ENCODE measurements at regions not wholly inside any gene's neighbourhood (a gene's known extent, or its start where the extent isn't known, plus 50 kb on each side); places are given as distances from the start of the nearest gene placed in this dataset.
A peak's percentile ranks its signal among the peaks of the same experiment; 100 is the strongest.

DNA sequence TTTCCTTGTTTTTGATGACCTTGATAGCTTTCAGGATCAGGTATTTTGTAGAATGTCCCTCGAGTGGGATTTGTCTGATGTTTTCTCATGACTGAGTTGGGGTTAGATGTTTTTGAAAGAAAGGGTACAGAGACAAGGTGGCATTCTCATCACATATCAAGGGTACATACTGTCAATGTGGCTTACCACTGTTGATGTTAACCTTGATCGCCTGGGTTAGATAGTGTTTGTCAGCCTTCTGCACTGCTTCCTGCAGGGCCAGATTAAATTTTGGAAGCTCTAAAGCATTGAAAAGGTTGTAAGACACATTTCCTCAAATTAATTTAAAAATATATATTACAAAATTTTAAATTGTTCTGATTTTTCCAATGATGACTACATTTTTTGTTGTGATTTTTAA lies 287.4 kb upstream of the ACTBL2 start:
- H3K4me3 ChIP-seq (ENCODE audit: low read depth in 1 of 2, low read length in 2 of 2), result no peak overlapping the region
- H4K20me1 ChIP-seq (ENCODE audit: insufficient read depth, low read length), result no peaks in the 10 kb centered on the region
- no peak overlapping the region for H2AFZ ChIP-seq (ENCODE audit: low read depth, low read length)
- H3K27me3 ChIP-seq (ENCODE audit: insufficient read depth, low read length, poor library complexity), result no peaks in the 10 kb centered on the region
- no peak overlapping the region for H3K4me2 ChIP-seq (ENCODE audit: insufficient read depth, low read length)
- DNase-seq (no peak), ATAC-seq (ENCODE audit: insufficient read depth, low read depth) (peak; percentile 66; the same call in 2 of the 3 replicates)
- no peaks in the 10 kb centered on the region for H3K9me3 ChIP-seq (ENCODE audit: insufficient read depth, low read length, severe bottlenecking)
- H3K79me2 ChIP-seq (ENCODE audit: insufficient read depth, low read length), result no peaks in the 10 kb centered on the region
- H3K36me3 ChIP-seq (ENCODE audit: insufficient read depth, low read length), result no peaks in the 10 kb centered on the region
- peaks cover 7% of the 10 kb centered on the region for H3K4me1 ChIP-seq (ENCODE audit: insufficient read depth, low read length)
- H3K9ac ChIP-seq (ENCODE audit: low read depth, low read length), result no peak overlapping the region
- no peak for TF ChIP-seq EZH2 (IDR thresholded peaks at IDR 0.05; ENCODE audit: borderline replicate concordance, low read depth, low read length, severe bottlenecking)
- TF ChIP-seq, protein P1, sequence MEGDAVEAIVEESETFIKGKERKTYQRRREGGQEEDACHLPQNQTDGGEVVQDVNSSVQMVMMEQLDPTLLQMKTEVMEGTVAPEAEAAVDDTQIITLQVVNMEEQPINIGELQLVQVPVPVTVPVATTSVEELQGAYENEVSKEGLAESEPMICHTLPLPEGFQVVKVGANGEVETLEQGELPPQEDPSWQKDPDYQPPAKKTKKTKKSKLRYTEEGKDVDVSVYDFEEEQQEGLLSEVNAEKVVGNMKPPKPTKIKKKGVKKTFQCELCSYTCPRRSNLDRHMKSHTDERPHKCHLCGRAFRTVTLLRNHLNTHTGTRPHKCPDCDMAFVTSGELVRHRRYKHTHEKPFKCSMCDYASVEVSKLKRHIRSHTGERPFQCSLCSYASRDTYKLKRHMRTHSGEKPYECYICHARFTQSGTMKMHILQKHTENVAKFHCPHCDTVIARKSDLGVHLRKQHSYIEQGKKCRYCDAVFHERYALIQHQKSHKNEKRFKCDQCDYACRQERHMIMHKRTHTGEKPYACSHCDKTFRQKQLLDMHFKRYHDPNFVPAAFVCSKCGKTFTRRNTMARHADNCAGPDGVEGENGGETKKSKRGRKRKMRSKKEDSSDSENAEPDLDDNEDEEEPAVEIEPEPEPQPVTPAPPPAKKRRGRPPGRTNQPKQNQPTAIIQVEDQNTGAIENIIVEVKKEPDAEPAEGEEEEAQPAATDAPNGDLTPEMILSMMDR (IDR thresholded peaks at IDR 0.05; ENCODE audit: borderline replicate concordance, extremely low read depth, low read length, poor library complexity, severe bottlenecking), result no peak
- H3K27ac ChIP-seq (ENCODE audit: low read length), result no peak overlapping the region

DNA sequence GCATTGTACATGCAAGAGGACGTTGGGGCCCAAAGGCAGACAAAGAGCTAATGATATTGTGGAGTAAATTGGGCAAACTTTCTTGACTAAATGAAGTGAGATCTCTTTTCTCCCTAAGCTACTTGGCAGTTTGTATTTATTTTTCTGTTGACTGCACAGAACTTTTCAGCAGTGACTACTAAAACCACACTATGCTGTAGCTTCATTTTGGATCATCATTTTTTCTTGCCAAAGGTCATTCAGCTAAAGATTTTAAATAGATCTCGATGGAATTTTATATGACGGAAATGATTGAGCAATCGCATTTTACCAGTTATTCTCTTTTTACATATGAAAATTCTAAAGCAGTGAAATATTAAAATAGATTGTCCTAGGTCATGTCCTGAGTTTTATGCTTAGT lies 286.1 kb upstream of the ACTBL2 start:
- Histone ChIP-seq H4K20me1 (ENCODE audit: insufficient read depth, low read length) (no peaks in the 10 kb centered on the region), H2AFZ (ENCODE audit: low read depth, low read length) (no peak overlapping the region), H3K27me3 (ENCODE audit: insufficient read depth, low read length, poor library complexity) (no peaks in the 10 kb centered on the region), H3K4me3 (ENCODE audit: low read depth in 1 of 2, low read length in 2 of 2) (no peak overlapping the region), H3K27ac (ENCODE audit: low read length) (no peak overlapping the region), H3K4me2 (ENCODE audit: insufficient read depth, low read length) (no peak overlapping the region), H3K9me3 (ENCODE audit: insufficient read depth, low read length, severe bottlenecking) (no peaks in the 10 kb centered on the region), H3K79me2 (ENCODE audit: insufficient read depth, low read length) (no peaks in the 10 kb centered on the region), H3K36me3 (ENCODE audit: insufficient read depth, low read length) (no peaks in the 10 kb centered on the region), H3K4me1 (ENCODE audit: insufficient read depth, low read length) (peaks cover 7% of the 10 kb centered on the region), H3K9ac (ENCODE audit: low read depth, low read length) (no peak overlapping the region)
- TF ChIP-seq EZH2 (IDR thresholded peaks at IDR 0.05; ENCODE audit: borderline replicate concordance, low read depth, low read length, severe bottlenecking), result no peak
- TF ChIP-seq, protein P1 (IDR thresholded peaks at IDR 0.05; ENCODE audit: borderline replicate concordance, extremely low read depth, low read length, poor library complexity, severe bottlenecking), result no peak
- ATAC-seq (ENCODE audit: insufficient read depth, low read depth) (no peak), DNase-seq (no peak)

DNA sequence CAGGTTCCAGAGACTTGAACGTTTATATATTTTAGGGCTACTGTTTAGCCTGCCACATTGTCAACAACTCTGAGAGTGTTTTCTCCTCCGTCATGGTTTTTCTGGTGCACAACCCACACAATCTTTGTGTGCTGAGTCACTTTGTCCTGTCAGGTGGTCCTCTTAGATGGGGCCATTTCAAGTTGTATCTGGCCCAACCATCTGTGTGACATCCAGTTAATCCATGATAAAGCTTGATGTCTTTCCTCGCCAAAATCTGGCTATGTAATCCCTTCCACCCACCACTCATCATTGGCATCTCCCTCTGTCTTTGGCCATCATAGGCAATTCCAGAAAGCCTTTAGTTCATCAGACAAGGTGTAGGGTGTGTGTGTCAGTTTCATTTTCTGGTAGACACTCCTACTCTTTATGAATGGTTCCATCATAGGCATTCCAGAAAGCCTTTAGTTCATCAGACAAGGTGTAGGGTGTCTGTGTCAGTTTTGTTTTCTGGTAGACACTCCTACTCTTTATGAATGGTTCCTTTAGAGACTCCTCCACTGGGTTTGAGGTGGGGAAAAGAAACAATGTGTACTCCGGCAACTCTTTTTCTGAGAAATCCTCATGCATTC lies 282.0 kb upstream of the ACTBL2 start:
- Histone ChIP-seq H3K4me3 (ENCODE audit: low read depth in 1 of 2, low read length in 2 of 2) (no peak overlapping the region), H3K27me3 (ENCODE audit: insufficient read depth, low read length, poor library complexity) (no peaks in the 10 kb centered on the region), H4K20me1 (ENCODE audit: insufficient read depth, low read length) (no peaks in the 10 kb centered on the region), H3K79me2 (ENCODE audit: insufficient read depth, low read length) (no peaks in the 10 kb centered on the region), H3K4me1 (ENCODE audit: insufficient read depth, low read length) (no peaks in the 10 kb centered on the region), H2AFZ (ENCODE audit: low read depth, low read length) (no peak overlapping the region), H3K36me3 (ENCODE audit: insufficient read depth, low read length) (no peaks in the 10 kb centered on the region), H3K9me3 (ENCODE audit: insufficient read depth, low read length, severe bottlenecking) (no peaks in the 10 kb centered on the region), H3K9ac (ENCODE audit: low read depth, low read length) (no peak overlapping the region), H3K27ac (ENCODE audit: low read length) (no peak overlapping the region), H3K4me2 (ENCODE audit: insufficient read depth, low read length) (no peak overlapping the region)
- TF ChIP-seq, protein P1 (IDR thresholded peaks at IDR 0.05; ENCODE audit: borderline replicate concordance, extremely low read depth, low read length, poor library complexity, severe bottlenecking), result no peak
- TF ChIP-seq EZH2 (IDR thresholded peaks at IDR 0.05; ENCODE audit: borderline replicate concordance, low read depth, low read length, severe bottlenecking), result no peak
- no peak for ATAC-seq (ENCODE audit: insufficient read depth, low read depth)
- no peak for DNase-seq
